ENCODE measurements at regions not wholly inside any gene's neighbourhood (a gene's known extent, or its start where the extent isn't known, plus 50 kb on each side); places are given as distances from the start of the nearest gene placed in this dataset.

DNA sequence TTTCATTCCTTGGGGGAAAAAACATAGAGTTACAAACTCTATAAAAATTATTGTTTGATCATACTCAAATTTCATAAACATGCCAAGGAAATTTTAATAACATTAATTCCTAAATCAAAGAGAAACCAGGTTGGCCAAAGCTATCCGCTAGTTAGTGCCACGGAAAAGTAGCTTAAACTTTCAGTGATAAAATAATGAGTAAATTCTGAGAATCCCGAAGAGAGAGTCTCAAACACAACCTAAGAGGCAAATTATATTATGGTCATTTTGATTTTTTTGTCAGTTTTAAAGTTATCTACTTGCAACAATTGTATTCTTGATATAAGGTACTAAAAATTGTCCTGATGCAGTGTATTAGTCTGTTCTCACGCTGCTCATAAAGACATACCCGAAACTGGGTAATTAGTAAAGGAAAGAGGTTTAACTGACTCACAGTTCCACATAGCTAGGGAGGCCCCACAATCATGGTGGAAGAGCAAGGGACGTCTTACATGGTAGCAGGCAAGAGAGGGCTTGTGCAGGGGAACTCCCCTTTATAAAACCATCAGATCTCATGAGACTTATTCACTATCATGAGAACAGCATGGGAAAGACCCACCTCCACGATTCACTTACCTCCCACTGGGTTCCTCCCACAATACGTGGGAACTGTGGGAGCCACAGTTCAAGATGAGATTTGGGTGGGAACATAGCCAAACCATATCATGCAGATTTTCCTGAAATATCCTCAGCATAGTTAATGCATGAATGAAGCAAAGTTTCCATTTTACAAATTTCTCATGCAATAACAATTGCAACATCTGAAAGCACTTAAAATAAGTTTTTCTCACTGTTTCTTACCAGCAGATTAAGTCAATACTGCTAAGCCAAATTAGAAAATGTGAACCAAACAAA lies 205.9 kb upstream of the STK17B start:
- Mint-ChIP-seq H3K36me3 (ENCODE audit: insufficient read depth in 1 of 3, low read depth in 3 of 3) (no peaks in the 10 kb centered on the region; a peak in 1 of 7 replicates), H3K4me3 (no peak overlapping the region), H3K27me3 (ENCODE audit: low read depth) (no peaks in the 10 kb centered on the region), H3K9me3 (no peaks in the 10 kb centered on the region), H3K27ac (no peak overlapping the region), H3K4me1 (no peaks in the 10 kb centered on the region)
- Histone ChIP-seq H3K9me3 (ENCODE audit: control insufficient read depth, low read depth, low read length) (no peaks in the 10 kb centered on the region), H4K91ac (ENCODE audit: insufficient read length, low read depth, low read length) (no peak overlapping the region), H2AFZ (ENCODE audit: low read length) (no peak overlapping the region), H3K4me2 (ENCODE audit: insufficient read depth, insufficient read length, low read length) (no peak overlapping the region), H3K23ac (ENCODE audit: insufficient read length, low read depth, low read length) (no peak overlapping the region), H3K23me2 (ENCODE audit: insufficient read length, low read depth, low read length, poor library complexity, severe bottlenecking) (no peaks in the 10 kb centered on the region), H3K56ac (ENCODE audit: insufficient read length, low read depth, low read length) (no peak overlapping the region), H3K18ac (ENCODE audit: insufficient read length, low read depth, low read length) (no peak overlapping the region), H2BK12ac (ENCODE audit: insufficient read length, low read depth, low read length) (no peak overlapping the region), H4K20me1 (ENCODE audit: control insufficient read depth, insufficient read depth, insufficient read length) (no peaks in the 10 kb centered on the region), H3K27ac (ENCODE audit: insufficient read length, low read depth, low read length) (no peak overlapping the region), H4K5ac (ENCODE audit: insufficient read length, low read depth, low read length) (no peak overlapping the region), H2BK120ac (ENCODE audit: low read depth, low read length, poor library complexity, severe bottlenecking) (no peak overlapping the region), H3K27me3 (ENCODE audit: insufficient read depth, low read length) (no peaks in the 10 kb centered on the region), H3K79me2 (ENCODE audit: insufficient read depth, low read length) (no peaks in the 10 kb centered on the region), H4K8ac (replicated peaks; ENCODE audit: insufficient read length, low read depth, low read length) (no peak overlapping the region), H3K9ac (ENCODE audit: extremely low read depth, insufficient read length, low read length) (no peak overlapping the region), H2BK5ac (ENCODE audit: insufficient read length, low read length) (no peak overlapping the region), H2BK20ac (ENCODE audit: low read depth, low read length, poor library complexity, severe bottlenecking) (no peak overlapping the region), H3T11ph (ENCODE audit: low read length) (no peak overlapping the region), H3K4ac (ENCODE audit: low read depth, low read length) (no peak overlapping the region), H3K79me1 (ENCODE audit: insufficient read depth, low read depth, low read length, poor library complexity, severe bottlenecking) (no peaks in the 10 kb centered on the region), H2AK5ac (ENCODE audit: insufficient read length, low read length) (no peak overlapping the region), H3K4me1 (ENCODE audit: insufficient read depth, low read length) (no peaks in the 10 kb centered on the region), H3K14ac (ENCODE audit: insufficient read depth, low read length) (no peak overlapping the region), H2BK15ac (ENCODE audit: low read depth, low read length) (no peak overlapping the region)
- TF ChIP-seq CTCF (conservative IDR thresholded peaks at IDR 0.05), result no peak
- no peak for DNase-seq
- WGBS (ENCODE audit: extremely low coverage, insufficient read length, low lambda C conversion rate), result no CpG with 5 or more reads among the region's 8 CpGs

Data from H9 (cell line).